IMR-90 (cell line): ENCODE measurements at regions not wholly inside any gene's neighbourhood (a gene's known extent, or its start where the extent isn't known, plus 50 kb on each side); places are given as distances from the start of the nearest gene placed in this dataset.

Experiments used
- ATAC-seq: fragments of 200-7000 bp; cut with Tn5 transposase; 2 replicates; pipeline ENCODE4 v1.9.1; 2020; ENCODE audit warnings: low read depth, mild to moderate bottlenecking, moderate library complexity
- BruUV-seq: library from RNA; stranded (reverse); fragments of 400-500 nt; replicated peaks from 2 replicates; lab custom pipeline; 2021; lab: Mats Ljungman, UMichigan
- CTCF ChIA-PET: fragments of 300-600 bp; formaldehyde crosslinking; extraction: SDS; loops from one replicate; lab custom pipeline; 2021; ENCODE audit warnings: antibody characterized with exemption; lab: Yijun Ruan, JAX
- POLR2A ChIA-PET: fragments of 300-600 bp; sonication (Branson Sonifier 250); formaldehyde crosslinking; loops from one replicate; lab custom pipeline; 2022; ENCODE audit warnings: antibody characterized with exemption; ENCODE audit not compliant: unreplicated experiment; lab: Charles Lee
- DNase-seq: peaks from one replicate; pipeline ENCODE4 v3.0.0; 2013
- H2AFZ ChIP-seq: replicated peaks from 2 replicates; pipeline ENCODE3; 2013; ENCODE audit warnings: low read length, mild to moderate bottlenecking; ENCODE audit not compliant: poor library complexity
- H2AK5ac ChIP-seq: 2 replicates; pipeline ENCODE4 v1.6.1; 2013; ENCODE audit warnings: low read depth, low read length, inconsistent platforms
- H2AK9ac ChIP-seq: replicated peaks from 2 replicates; pipeline ENCODE3; 2013; ENCODE audit warnings: mild to moderate bottlenecking, low read depth, low read length, moderate library complexity; ENCODE audit not compliant: poor library complexity
- H2BK120ac ChIP-seq: 2 replicates; pipeline ENCODE4 v1.6.1; 2013; ENCODE audit warnings: low read depth, low read length, inconsistent platforms
- H2BK15ac ChIP-seq: 3 replicates; pipeline ENCODE4 v1.6.1; 2013; ENCODE audit warnings: low read depth, low read length, inconsistent platforms
- H2BK20ac ChIP-seq: 2 replicates; pipeline ENCODE4 v1.6.1; 2013; ENCODE audit warnings: low read depth, mild to moderate bottlenecking, inconsistent platforms, low read length, moderate library complexity
- H2BK5ac ChIP-seq: 2 replicates; pipeline ENCODE4 v1.6.1; 2013; ENCODE audit warnings: mild to moderate bottlenecking, low read depth, low read length, inconsistent platforms; ENCODE audit not compliant: poor library complexity, severe bottlenecking
- H3K14ac ChIP-seq: replicated peaks from 2 replicates; pipeline ENCODE4 v1.6.1; 2013; ENCODE audit warnings: low read depth, low read length, inconsistent platforms
- H3K18ac ChIP-seq: 2 replicates; pipeline ENCODE4 v1.6.1; 2013; ENCODE audit warnings: low read depth, low read length, control low read depth
- H3K23ac ChIP-seq: 2 replicates; pipeline ENCODE4 v1.6.1; 2013; ENCODE audit warnings: low read depth, low read length, inconsistent platforms
- H3K27ac ChIP-seq: 2 replicates; pipeline ENCODE4 v1.5.1; 2013; ENCODE audit warnings: mild to moderate bottlenecking, control low read depth, low read length; ENCODE audit not compliant: insufficient read depth
- H3K27me3 ChIP-seq: 2 replicates; pipeline ENCODE4 v1.6.1; 2013; ENCODE audit warnings: low read length; ENCODE audit not compliant: control insufficient read depth, insufficient read depth
- H3K36me3 ChIP-seq: 2 replicates; pipeline ENCODE4 v1.6.1; 2013; ENCODE audit warnings: low read length, mixed read lengths; ENCODE audit not compliant: control insufficient read depth, insufficient read depth
- H3K4ac ChIP-seq: 2 replicates; pipeline ENCODE4 v1.6.1; 2013; ENCODE audit warnings: low read depth, low read length, inconsistent platforms
- H3K4me1 ChIP-seq: 2 replicates; pipeline ENCODE4 v1.6.1; 2013; ENCODE audit warnings: low read length, mixed read lengths; ENCODE audit not compliant: control insufficient read depth, insufficient read depth
- H3K4me2 ChIP-seq: 2 replicates; pipeline ENCODE4 v1.6.1; 2013; ENCODE audit warnings: low read depth, mild to moderate bottlenecking, control low read depth, low read length, moderate library complexity
- H3K4me3 ChIP-seq: 2 replicates; pipeline ENCODE4 v1.5.1; 2013; ENCODE audit warnings: low read depth, mild to moderate bottlenecking, control low read depth, low read length, moderate library complexity; ENCODE audit not compliant: insufficient read depth
- H3K56ac ChIP-seq: 2 replicates; pipeline ENCODE4 v1.6.1; 2013; ENCODE audit warnings: low read length, inconsistent platforms; ENCODE audit not compliant: insufficient read depth; ENCODE audit errors: extremely low read depth
- H3K79me1 ChIP-seq, 2 experiments: 2 replicates each; pipeline ENCODE4 v1.6.1; 2013; ENCODE audit warnings: low read length in 2 of 2, inconsistent platforms in 1 of 2, low read depth in 1 of 2
- H3K9ac ChIP-seq: 2 replicates; pipeline ENCODE4 v1.6.1; 2013; ENCODE audit warnings: low read depth, low read length, control low read depth
- H3K9me1 ChIP-seq: 2 replicates; pipeline ENCODE4 v1.6.1; 2013; ENCODE audit warnings: low read length, inconsistent platforms; ENCODE audit not compliant: insufficient read depth
- H3K9me3 ChIP-seq: 2 replicates; pipeline ENCODE4 v1.6.1; 2013; ENCODE audit warnings: low read length; ENCODE audit not compliant: control insufficient read depth, insufficient read depth
- H4K20me1 ChIP-seq: 2 replicates; pipeline ENCODE4 v1.6.1; 2013; ENCODE audit warnings: low read length, inconsistent platforms; ENCODE audit not compliant: insufficient read depth
- H4K5ac ChIP-seq: 2 replicates; pipeline ENCODE4 v1.6.1; 2013; ENCODE audit warnings: mild to moderate bottlenecking, low read depth, low read length, control low read depth
- H4K8ac ChIP-seq, 2 experiments: 2 replicates each; pipeline ENCODE4 v1.6.1; 2013; ENCODE audit warnings: low read depth in 2 of 2, low read length in 2 of 2, control low read depth in 1 of 2, inconsistent platforms in 1 of 2
- H4K91ac ChIP-seq: 2 replicates; pipeline ENCODE4 v1.6.1; 2013; ENCODE audit warnings: low read depth, low read length, inconsistent platforms; ENCODE audit not compliant: insufficient read depth
- BHLHE40 ChIP-seq: fragments of 150-350 bp; IDR thresholded peaks from 2 replicates; pipeline ENCODE4 v1.6.1; 2016; ENCODE audit warnings: mild to moderate bottlenecking, low read depth, low read length
- FOS ChIP-seq: fragments of 150-350 bp; IDR thresholded peaks from 2 replicates; pipeline ENCODE4 v1.6.1; 2016; ENCODE audit warnings: low read depth, low read length
- MAZ ChIP-seq: IDR thresholded peaks from 2 replicates; pipeline ENCODE4 v1.6.1; 2012; ENCODE audit warnings: low read depth, mild to moderate bottlenecking, low read length, improper control_type of control experiment, moderate library complexity, borderline replicate concordance
- NFE2L2 ChIP-seq: fragments of 150-350 bp; IDR thresholded peaks from 2 replicates; pipeline ENCODE4 v1.6.1; 2016; ENCODE audit warnings: low read depth, mild to moderate bottlenecking, low read length
- POLR2A ChIP-seq: IDR thresholded peaks from 2 replicates; pipeline ENCODE4 v1.6.1; 2012; ENCODE audit warnings: mild to moderate bottlenecking, low read depth, low read length
- RCOR1 ChIP-seq: IDR thresholded peaks from 2 replicates; pipeline ENCODE4 v1.6.1; 2012; ENCODE audit warnings: mild to moderate bottlenecking, low read length, improper control_type of control experiment; ENCODE audit not compliant: insufficient replicate concordance
- SMC3 ChIP-seq: fragments of 150-350 bp; IDR thresholded peaks from 2 replicates; pipeline ENCODE4 v1.6.1; 2016; ENCODE audit warnings: low read depth, mild to moderate bottlenecking, antibody characterized with exemption, low read length, moderate library complexity
- WGBS, 2 experiments: methylation state at CpG; one replicate each; pipeline versions ENCODE4 v1.1.5 to v1.1.7; 2013; ENCODE audit warnings: missing lambda C conversion rate in 2 of 2; ENCODE audit not compliant: insufficient read length in 1 of 2; ENCODE audit errors: extremely low coverage in 2 of 2; 5-methylcytosine and 5-hydroxymethylcytosine counted together
- dilution Hi-C: fragments of 300-500 bp; cut with HindIII; formaldehyde crosslinking; loops from one replicate; pipeline ENCODE4 v1.14.3; 2018; ENCODE audit warnings: low sequenced_read_pairs; ENCODE audit not compliant: unreplicated experiment
- in situ Hi-C: fragments of 300-500 bp; cut with MboI; formaldehyde crosslinking; loops from 3 replicates; pipeline ENCODE4 v1.14.3; 2019; ENCODE audit warnings: low sequenced_read_pairs, inconsistent platforms, mixed read lengths
- intact Hi-C: fragments of 100-400 bp; cut with micrococcal nuclease; formaldehyde crosslinking; loops from 2 replicates; pipeline ENCODE4 v1.10.0; 2022
- TF ChIP-seq, protein P1 (sequence below): conservative IDR thresholded peaks from 2 replicates; pipeline ENCODE4 v1.5.1; 2012; ENCODE audit warnings: mild to moderate bottlenecking, low read depth, low read length, improper control_type of control experiment
- TF ChIP-seq, protein P2 (sequence below): fragments of 150-350 bp; IDR thresholded peaks from 2 replicates; pipeline ENCODE4 v1.6.1; 2016; ENCODE audit warnings: low read depth, mild to moderate bottlenecking, low read length, moderate library complexity, borderline replicate concordance

DNA sequence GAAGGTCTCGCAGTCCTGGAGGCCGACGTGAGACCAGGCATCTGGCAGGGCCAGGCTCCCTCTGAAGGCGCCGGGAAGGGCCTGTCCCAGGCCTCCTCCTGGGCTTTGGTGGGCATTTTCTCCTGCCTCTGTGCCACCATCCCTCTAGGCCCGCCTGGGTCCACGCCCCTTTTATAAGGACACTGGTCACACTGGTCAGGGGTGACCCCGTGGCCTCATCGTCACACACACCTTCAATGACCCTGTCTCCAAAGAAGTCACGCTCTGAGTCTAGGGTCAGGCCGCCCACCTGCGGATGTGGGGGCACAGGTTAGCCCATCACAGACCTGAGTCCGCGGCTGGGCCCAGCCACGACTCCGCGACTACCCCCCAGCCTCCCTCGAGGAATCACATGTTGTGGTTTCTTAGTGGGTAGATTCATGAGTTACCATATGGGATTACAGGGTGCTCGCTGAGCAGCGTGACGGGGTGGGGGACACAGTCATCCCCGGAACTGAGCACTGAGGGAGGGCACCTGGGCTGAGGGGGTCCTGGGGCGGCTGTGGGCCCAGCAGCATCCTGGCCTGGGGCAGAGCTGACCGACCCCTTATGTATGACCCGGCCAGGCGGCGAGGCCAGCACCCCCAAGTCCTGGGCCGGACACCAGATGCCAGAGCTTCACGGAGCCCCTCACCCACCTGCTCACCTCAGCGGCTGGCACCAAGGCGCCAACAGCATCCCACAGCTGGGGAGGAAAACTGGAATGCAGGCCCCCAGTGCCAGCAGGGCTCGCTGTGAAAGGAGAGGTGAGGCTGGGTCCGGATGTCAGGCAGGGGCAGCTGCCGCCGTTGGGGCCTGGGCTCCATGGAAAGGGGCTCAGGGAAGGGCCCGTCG is 115.9 kb downstream of the DLL1 start:
- CTCF ChIA-PET = no interaction called here
- no peaks in the 10 kb centered on the region for H4K20me1 ChIP-seq

More for the DNA sequence above, 115.9 kb downstream of the DLL1 start:
- Histone ChIP-seq H3K27ac (no peak overlapping the region), H3K4me3 (no peak overlapping the region), H3K4me1 (peaks cover 2% of the 10 kb centered on the region; the same call in 1 of the 2 replicates), H4K5ac (no peak overlapping the region), H3K79me1 (no peaks in the 10 kb centered on the region), H3K23ac (no peak overlapping the region), H4K8ac (no peak overlapping the region), H2AK5ac (no peak overlapping the region), H2AFZ (no peak overlapping the region), H2AK9ac (no peak overlapping the region), H3K9me3 (peaks cover 32% of the 10 kb centered on the region), H2BK20ac (no peak overlapping the region), H3K4me2 (no peak overlapping the region), H3K9ac (no peak overlapping the region), H4K91ac (no peak overlapping the region), H3K18ac (no peak overlapping the region), H3K56ac (no peak overlapping the region), H3K4ac (no peak overlapping the region), H3K36me3 (no peaks in the 10 kb centered on the region), H3K9me1 (no peaks in the 10 kb centered on the region), H3K14ac (no peak overlapping the region), H2BK15ac (no peak overlapping the region), H2BK5ac (no peak overlapping the region), H2BK120ac (no peak overlapping the region), H3K27me3 (no peaks in the 10 kb centered on the region)
- dilution Hi-C loops = no loop called here
- DNase-seq (no peak), ATAC-seq (no peak)
- POLR2A ChIA-PET = no interaction called here
- no TSS peak for BruUV-seq
- in situ Hi-C loops = no loop called here
- TF ChIP-seq POLR2A (no peak), SMC3 (no peak), RCOR1 (no peak), BHLHE40 (no peak), NFE2L2 (no peak), MAZ (no peak), FOS (no peak)
- TF ChIP-seq, protein P1, sequence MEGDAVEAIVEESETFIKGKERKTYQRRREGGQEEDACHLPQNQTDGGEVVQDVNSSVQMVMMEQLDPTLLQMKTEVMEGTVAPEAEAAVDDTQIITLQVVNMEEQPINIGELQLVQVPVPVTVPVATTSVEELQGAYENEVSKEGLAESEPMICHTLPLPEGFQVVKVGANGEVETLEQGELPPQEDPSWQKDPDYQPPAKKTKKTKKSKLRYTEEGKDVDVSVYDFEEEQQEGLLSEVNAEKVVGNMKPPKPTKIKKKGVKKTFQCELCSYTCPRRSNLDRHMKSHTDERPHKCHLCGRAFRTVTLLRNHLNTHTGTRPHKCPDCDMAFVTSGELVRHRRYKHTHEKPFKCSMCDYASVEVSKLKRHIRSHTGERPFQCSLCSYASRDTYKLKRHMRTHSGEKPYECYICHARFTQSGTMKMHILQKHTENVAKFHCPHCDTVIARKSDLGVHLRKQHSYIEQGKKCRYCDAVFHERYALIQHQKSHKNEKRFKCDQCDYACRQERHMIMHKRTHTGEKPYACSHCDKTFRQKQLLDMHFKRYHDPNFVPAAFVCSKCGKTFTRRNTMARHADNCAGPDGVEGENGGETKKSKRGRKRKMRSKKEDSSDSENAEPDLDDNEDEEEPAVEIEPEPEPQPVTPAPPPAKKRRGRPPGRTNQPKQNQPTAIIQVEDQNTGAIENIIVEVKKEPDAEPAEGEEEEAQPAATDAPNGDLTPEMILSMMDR = no peak
- TF ChIP-seq, protein P2, sequence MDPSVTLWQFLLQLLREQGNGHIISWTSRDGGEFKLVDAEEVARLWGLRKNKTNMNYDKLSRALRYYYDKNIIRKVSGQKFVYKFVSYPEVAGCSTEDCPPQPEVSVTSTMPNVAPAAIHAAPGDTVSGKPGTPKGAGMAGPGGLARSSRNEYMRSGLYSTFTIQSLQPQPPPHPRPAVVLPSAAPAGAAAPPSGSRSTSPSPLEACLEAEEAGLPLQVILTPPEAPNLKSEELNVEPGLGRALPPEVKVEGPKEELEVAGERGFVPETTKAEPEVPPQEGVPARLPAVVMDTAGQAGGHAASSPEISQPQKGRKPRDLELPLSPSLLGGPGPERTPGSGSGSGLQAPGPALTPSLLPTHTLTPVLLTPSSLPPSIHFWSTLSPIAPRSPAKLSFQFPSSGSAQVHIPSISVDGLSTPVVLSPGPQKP = no peak
- intact Hi-C loops = no loop called here
- 89% methylated on average over 10 of the region's 37 CpGs; no CpG with 5 or more reads in 1 of the 2 experiments for WGBS, 2 experiments
